Tibial nerve (tissue), 4 donors: ENCODE measurements at regions not wholly inside any gene's neighbourhood (a gene's known extent, or its start where the extent isn't known, plus 50 kb on each side); places are given as distances from the start of the nearest gene placed in this dataset.

ENCODE experiments used
- DNase-seq, 2 donors: peaks; one replicate each; pipeline ENCODE4 v3.0.0-alpha.2; 2019; ENCODE audit warnings: low spot score in 2 of 2
- H3K27ac ChIP-seq, 4 donors: fragments of 200-600 bp; sonication (generic) in 3 of 4; one replicate each; pipeline ENCODE4 v1.5.1; 2017 to 2019; ENCODE audit warnings: mild to moderate bottlenecking in 1 of 4
- H3K27me3 ChIP-seq, 2 donors: fragments of 200-600 bp; sonication (generic) in 1 of 2; one replicate each; pipeline versions ENCODE4 v1.5.1 to v1.6.0; 2017 to 2019
- H3K36me3 ChIP-seq, 3 donors: fragments of 200-600 bp; sonication (generic); one replicate each; pipeline ENCODE4 v1.5.1; 2018 to 2019
- H3K4me1 ChIP-seq, 4 donors: fragments of 200-600 bp; sonication (generic) in 3 of 4; one replicate each; pipeline ENCODE4 v1.5.1; 2017 to 2019
- H3K4me3 ChIP-seq, 4 donors: fragments of 200-600 bp; sonication (generic) in 3 of 4; one replicate each; pipeline ENCODE4 v1.5.1; 2017 to 2019; ENCODE audit warnings: mild to moderate bottlenecking in 1 of 4, moderate library complexity in 1 of 4
- H3K9me3 ChIP-seq, 4 donors: fragments of 200-600 bp; sonication (generic) in 3 of 4; one replicate each; pipeline ENCODE4 v1.5.1; 2017 to 2019
- CTCF ChIP-seq, 5 experiments: fragments of 200-600 bp in 3 of 5; fragments of 450-650 bp in 2 of 5; sonication (generic) in 3 of 5; IDR thresholded peaks; one replicate each; pipeline ENCODE4 v1.5.1; 2016 to 2019; ENCODE audit warnings: antibody characterized with exemption in 5 of 5, mild to moderate bottlenecking in 3 of 5, moderate library complexity in 2 of 5
- EP300 ChIP-seq, 2 donors: sonication (generic); formaldehyde crosslinking; IDR thresholded peaks; one replicate each; pipeline ENCODE4 v1.6.1; 2017; ENCODE audit warnings: antibody characterized with exemption in 2 of 2, mild to moderate bottlenecking in 1 of 2
- POLR2A ChIP-seq, 2 donors: fragments of 450-650 bp; IDR thresholded peaks; one replicate each; pipeline ENCODE4 v1.6.1; 2017; ENCODE audit warnings: antibody characterized with exemption in 2 of 2, mild to moderate bottlenecking in 2 of 2, moderate library complexity in 2 of 2
- WGBS, 2 donors: methylation state at CpG; one replicate each; pipeline ENCODE4 v1.1.5; 2018; 5-methylcytosine and 5-hydroxymethylcytosine counted together

GRCh38 chr9:99326917-99327189 lies 104.8 kb downstream of the SEC61B start:
- WGBS, 2 donors: 88 to 89% methylated on average over 3 of the region's 3 CpGs
- no peak for DNase-seq
- TF ChIP-seq CTCF (IDR thresholded peaks at IDR 0.05): no peak
- TF ChIP-seq EP300 (IDR thresholded peaks at IDR 0.05): no peak
- TF ChIP-seq POLR2A (IDR thresholded peaks at IDR 0.05): no peak
- no peaks in the 10 kb centered on the region for H3K36me3 ChIP-seq
- H3K9me3 ChIP-seq: no peaks in the 10 kb centered on the region
- H3K4me3 ChIP-seq: no peak overlapping the region
- H3K27ac ChIP-seq: no peak overlapping the region
- no peaks in the 10 kb centered on the region for H3K27me3 ChIP-seq
- no peaks in the 10 kb centered on the region for H3K4me1 ChIP-seq

GRCh38 chr9:99327667-99328066 lies 105.6 kb downstream of the SEC61B start:
- 83 to 88% methylated on average over 3 of the region's 3 CpGs for WGBS, 2 donors
- no peak overlapping the region for H3K27ac ChIP-seq
- DNase-seq: no peak
- H3K4me1 ChIP-seq: no peaks in the 10 kb centered on the region
- no peaks in the 10 kb centered on the region for H3K36me3 ChIP-seq
- H3K4me3 ChIP-seq: no peak overlapping the region
- TF ChIP-seq EP300 (IDR thresholded peaks at IDR 0.05) (no peak), CTCF (IDR thresholded peaks at IDR 0.05) (no peak), POLR2A (IDR thresholded peaks at IDR 0.05) (no peak)
- H3K9me3 ChIP-seq: no peaks in the 10 kb centered on the region
- H3K27me3 ChIP-seq: no peaks in the 10 kb centered on the region

- Histone ChIP-seq H3K27ac (no peak overlapping the region), H3K4me3 (no peak overlapping the region), H3K4me1 (no peaks in the 10 kb centered on the region), H3K36me3 (no peaks in the 10 kb centered on the region), H3K9me3 (no peaks in the 10 kb centered on the region), H3K27me3 (no peaks in the 10 kb centered on the region)
- DNase-seq: no peak
- 62 to 68% methylated on average over 4 of the region's 4 CpGs for WGBS, 2 donors
- TF ChIP-seq CTCF (IDR thresholded peaks at IDR 0.05) (no peak), POLR2A (IDR thresholded peaks at IDR 0.05) (no peak), EP300 (IDR thresholded peaks at IDR 0.05) (no peak)
These were observed 113.2 kb downstream of the SEC61B start for GRCh38 chr9:99335280-99335679.

GRCh38 chr9:99336005-99336404 lies 113.9 kb downstream of the SEC61B start:
- no peaks in the 10 kb centered on the region for H3K27me3 ChIP-seq
- no peaks in the 10 kb centered on the region for H3K4me1 ChIP-seq
- WGBS, 2 donors: 48 to 58% methylated on average over 3 of the region's 3 CpGs
- H3K27ac ChIP-seq: no peak overlapping the region
- H3K4me3 ChIP-seq: no peak overlapping the region
- no peaks in the 10 kb centered on the region for H3K36me3 ChIP-seq
- no peak for TF ChIP-seq EP300 (IDR thresholded peaks at IDR 0.05)
- TF ChIP-seq POLR2A (IDR thresholded peaks at IDR 0.05): no peak
- no peak for TF ChIP-seq CTCF (IDR thresholded peaks at IDR 0.05)
- DNase-seq: no peak
- no peaks in the 10 kb centered on the region for H3K9me3 ChIP-seq

- no peaks in the 10 kb centered on the region for H3K4me1 ChIP-seq
- H3K27ac ChIP-seq: no peak overlapping the region
- no peaks in the 10 kb centered on the region for H3K9me3 ChIP-seq
- no peaks in the 10 kb centered on the region for H3K27me3 ChIP-seq
- TF ChIP-seq POLR2A (IDR thresholded peaks at IDR 0.05) (no peak), EP300 (IDR thresholded peaks at IDR 0.05) (no peak), CTCF (IDR thresholded peaks at IDR 0.05) (no peak)
- no peak for DNase-seq
- H3K36me3 ChIP-seq: no peaks in the 10 kb centered on the region
- H3K4me3 ChIP-seq: no peak overlapping the region
- WGBS, 2 donors: 91 to 97% methylated on average over 1 of the region's 1 CpG
These were observed 114.4 kb downstream of the SEC61B start for GRCh38 chr9:99336531-99336930.
